A549 (cell line): ENCODE measurements at regions not wholly inside any gene's neighbourhood (a gene's known extent, or its start where the extent isn't known, plus 50 kb on each side); places are given as distances from the start of the nearest gene placed in this dataset.

Source experiments
- ATAC-seq, 2 experiments: fragments of 200-7000 bp in 1 of 2; fragments of >200 bp in 1 of 2; cut with Nextera tagmentation in 1 of 2; cut with Tn5 transposase in 1 of 2; 3 replicates each; pipeline versions ENCODE4 v1.8.0 to v1.9.1; 2018 to 2020; ENCODE audit warnings: mild to moderate bottlenecking in 1 of 2, moderate library complexity in 1 of 2
- CTCF ChIA-PET: fragments of 300-600 bp; sonication (Branson Sonifier 250); formaldehyde crosslinking; extraction: SDS; loops from one replicate; lab custom pipeline; 2021; ENCODE audit warnings: antibody characterized with exemption, inconsistent platforms; lab: Yijun Ruan, JAX
- POLR2A ChIA-PET: fragments of 350-600 bp; formaldehyde crosslinking; extraction: SDS; loops from one replicate; lab custom pipeline; 2021; ENCODE audit warnings: antibody characterized with exemption, inconsistent platforms; lab: Yijun Ruan, JAX
- DNase-seq, 2 experiments: peaks; one replicate each; pipeline versions ENCODE4 v3.0.0 to v3.0.0-alpha.2; 2011 to 2016; ENCODE audit warnings: low read depth in 1 of 2, low spot score in 1 of 2
- FAIRE-seq: peaks from 2 replicates; lab custom pipeline; 2011; peaks lifted over from hg19 to GRCh38; lab: Jason Lieb, UNC
- H3K27ac ChIP-seq, 2 experiments: fragments of >200 bp; sonication (Bioruptor Twin); formaldehyde crosslinking; 3 replicates each; pipeline ENCODE4 v1.5.1; 2016 to 2017
- H3K4me1 ChIP-seq: fragments of >200 bp; sonication (Bioruptor Twin); formaldehyde crosslinking; 3 replicates; pipeline ENCODE4 v1.6.1; 2016
- H3K4me2 ChIP-seq: fragments of >200 bp; sonication (Bioruptor Twin); formaldehyde crosslinking; 3 replicates; pipeline ENCODE4 v1.6.1; 2016
- H3K4me3 ChIP-seq: fragments of >200 bp; sonication (Bioruptor Twin); formaldehyde crosslinking; 3 replicates; pipeline ENCODE4 v1.5.1; 2016
- H3K9me3 ChIP-seq: fragments of >200 bp; sonication (Bioruptor Twin); formaldehyde crosslinking; 3 replicates; pipeline ENCODE4 v1.6.1; 2016
- BHLHE40 ChIP-seq: IDR thresholded peaks from 2 replicates; pipeline ENCODE4 v1.6.1; 2012; ENCODE audit warnings: low read depth, low read length, inconsistent platforms
- EHF ChIP-seq: fragments of 250-450 bp; sonication (Bioruptor Pico); IDR thresholded peaks from 2 replicates; pipeline ENCODE4 v1.5.0; 2020; ENCODE audit warnings: mild to moderate bottlenecking
- ESRRA ChIP-seq: fragments of 150-350 bp; IDR thresholded peaks from 2 replicates; pipeline ENCODE4 v1.6.1; 2014; ENCODE audit warnings: mild to moderate bottlenecking, low read length, borderline replicate concordance
- FOSB ChIP-seq: fragments of 250-450 bp; sonication (Bioruptor Pico); IDR thresholded peaks from 2 replicates; pipeline ENCODE4 v1.5.0; 2020; ENCODE audit warnings: mild to moderate bottlenecking, moderate library complexity
- HDAC2 ChIP-seq: fragments of 200-600 bp; sonication (generic); IDR thresholded peaks from 2 replicates; pipeline ENCODE4 v1.6.1; 2016
- KDM5A ChIP-seq: fragments of 200-600 bp; sonication (generic); IDR thresholded peaks from 2 replicates; pipeline ENCODE4 v1.6.1; 2016; ENCODE audit warnings: antibody characterized with exemption, mild to moderate bottlenecking
- MAZ ChIP-seq: fragments of 150-350 bp; IDR thresholded peaks from 2 replicates; pipeline ENCODE4 v1.6.1; 2014; ENCODE audit warnings: antibody characterized with exemption, low read depth, low read length, borderline replicate concordance
- PHF8 ChIP-seq: fragments of 200-600 bp; sonication (generic); IDR thresholded peaks from 2 replicates; pipeline ENCODE4 v1.6.1; 2016; ENCODE audit warnings: low read depth, mild to moderate bottlenecking, antibody characterized with exemption, moderate library complexity, borderline replicate concordance
- RFX5 ChIP-seq: fragments of 450-650 bp; IDR thresholded peaks from 2 replicates; pipeline ENCODE4 v1.7.1; 2014; ENCODE audit warnings: antibody characterized with exemption, mild to moderate bottlenecking, moderate library complexity
- RNF2 ChIP-seq: fragments of 200-600 bp; sonication (generic); IDR thresholded peaks from 2 replicates; pipeline ENCODE4 v1.6.1; 2016; ENCODE audit warnings: low read depth, mild to moderate bottlenecking, antibody characterized with exemption, moderate library complexity, borderline replicate concordance
- ZC3H11A ChIP-seq: fragments of 450-650 bp; IDR thresholded peaks from 2 replicates; pipeline ENCODE4 v1.6.1; 2014; ENCODE audit warnings: antibody characterized with exemption, mild to moderate bottlenecking
- ZFP36 ChIP-seq: fragments of 450-650 bp; IDR thresholded peaks from 2 replicates; pipeline ENCODE4 v1.6.1; 2014; ENCODE audit warnings: borderline replicate concordance; ENCODE audit not compliant: partially characterized antibody
- ZNF302 ChIP-seq: fragments of 250-450 bp; sonication (Bioruptor Pico); IDR thresholded peaks from 2 replicates; pipeline ENCODE4 v1.9.0; 2021; ENCODE audit warnings: inconsistent platforms, mild to moderate bottlenecking, moderate library complexity
- ZSCAN20 ChIP-seq: fragments of 250-450 bp; sonication (Bioruptor Pico); IDR thresholded peaks from 2 replicates; pipeline ENCODE4 v1.8.0; 2022; ENCODE audit warnings: mild to moderate bottlenecking, moderate library complexity
- WGBS: methylation state at CpG from one replicate; pipeline ENCODE4 v1.1.6; 2017; ENCODE audit errors: missing lambda C conversion rate; 5-methylcytosine and 5-hydroxymethylcytosine counted together
- TF ChIP-seq, protein P1 (sequence below): fragments of >200 bp; sonication (Bioruptor Twin); formaldehyde crosslinking; IDR thresholded peaks from 2 replicates; pipeline ENCODE4 v1.6.1; 2016
- TF ChIP-seq, protein P2 (sequence below): fragments of 450-650 bp; IDR thresholded peaks from 2 replicates; pipeline ENCODE4 v1.6.1; 2014; ENCODE audit warnings: antibody characterized with exemption
- TF ChIP-seq, protein P3 (sequence below): fragments of >200 bp; sonication (Bioruptor Twin); formaldehyde crosslinking; IDR thresholded peaks from 3 replicates; pipeline ENCODE4 v1.6.1; 2016
- TF ChIP-seq, protein P4 (sequence below): fragments of 150-350 bp; IDR thresholded peaks from 2 replicates; pipeline ENCODE4 v1.6.1; 2014; ENCODE audit warnings: low read depth, mild to moderate bottlenecking, low read length
- TF ChIP-seq, protein P5 (sequence below): IDR thresholded peaks from 2 replicates; pipeline ENCODE4 v1.6.1; 2012
- TF ChIP-seq, protein P6 (sequence below): IDR thresholded peaks from 2 replicates; pipeline ENCODE4 v1.6.1; 2012; ENCODE audit warnings: low read depth, borderline replicate concordance

DNA sequence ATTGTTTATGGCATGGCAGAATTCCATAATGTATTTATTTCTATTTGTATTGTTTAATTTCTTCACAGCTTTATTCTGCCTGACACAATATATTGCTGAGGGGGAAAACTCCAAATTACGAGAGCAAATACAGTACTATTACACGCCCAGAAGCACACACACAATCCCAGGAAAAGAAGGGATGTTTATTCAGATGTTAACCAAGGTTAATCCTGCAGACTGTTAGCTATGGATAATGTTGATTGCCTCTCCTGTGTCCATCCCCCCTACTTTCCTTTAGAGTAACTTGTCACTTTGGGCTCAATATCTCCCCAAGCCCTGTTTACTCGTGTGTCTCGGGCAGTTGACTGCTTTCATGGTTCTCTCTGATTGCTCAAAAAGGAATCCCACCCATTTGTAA, 84.2 kb upstream of the ERCC6L2 start:
- WGBS: 37% methylated on average over 4 of the region's 4 CpGs

DNA sequence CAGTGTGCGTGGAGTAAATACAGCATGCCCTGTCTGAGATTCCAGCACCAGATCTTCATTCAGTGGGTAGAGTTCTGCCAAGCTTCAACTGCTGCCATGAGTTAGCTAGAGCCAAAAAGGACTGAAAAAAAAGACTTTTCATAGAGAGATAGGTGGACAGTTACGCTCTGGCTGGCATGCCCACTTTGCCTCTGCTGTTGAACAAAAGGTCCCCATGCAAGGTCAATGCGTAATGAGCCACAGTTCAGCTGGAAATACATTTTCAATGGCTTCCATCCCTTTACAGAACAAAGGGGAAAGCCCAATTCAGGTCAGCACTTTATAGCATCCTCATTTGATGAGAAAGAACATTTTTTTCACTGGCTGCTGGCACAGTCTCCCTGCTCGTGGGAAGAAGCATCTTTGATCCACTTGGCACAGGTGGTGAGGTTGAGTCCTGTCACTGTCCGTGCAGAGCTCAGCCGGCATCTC, 86.9 kb upstream of the ERCC6L2 start:
- TF ChIP-seq ZC3H11A: no peak
- TF ChIP-seq RFX5: no peak
- no peak for TF ChIP-seq ZFP36
- TF ChIP-seq, protein P1, sequence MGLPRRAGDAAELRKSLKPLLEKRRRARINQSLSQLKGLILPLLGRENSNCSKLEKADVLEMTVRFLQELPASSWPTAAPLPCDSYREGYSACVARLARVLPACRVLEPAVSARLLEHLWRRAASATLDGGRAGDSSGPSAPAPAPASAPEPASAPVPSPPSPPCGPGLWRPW: no peak
- TF ChIP-seq ZNF302 (CRISPR knock-in tag): no peak
- no peak for TF ChIP-seq FOSB (CRISPR knock-in tag)
- no peak for TF ChIP-seq BHLHE40
- TF ChIP-seq, all 56 proteins: peak for 0
- POLR2A ChIA-PET: no interaction called here

More for the DNA sequence above, 84.2 kb upstream of the ERCC6L2 start:
- no peak overlapping the region for H3K4me3 ChIP-seq
- ATAC-seq: no peak
- H3K27ac ChIP-seq: no peak overlapping the region
- no peaks in the 10 kb centered on the region for H3K9me3 ChIP-seq
- peaks cover 11% of the 10 kb centered on the region for H3K4me1 ChIP-seq
- FAIRE-seq: no peak
- TF ChIP-seq MAZ: no peak
- no peak for TF ChIP-seq ZSCAN20 (CRISPR knock-in tag)
- TF ChIP-seq KDM5A: no peak
- TF ChIP-seq RNF2: no peak
- TF ChIP-seq, protein P2, sequence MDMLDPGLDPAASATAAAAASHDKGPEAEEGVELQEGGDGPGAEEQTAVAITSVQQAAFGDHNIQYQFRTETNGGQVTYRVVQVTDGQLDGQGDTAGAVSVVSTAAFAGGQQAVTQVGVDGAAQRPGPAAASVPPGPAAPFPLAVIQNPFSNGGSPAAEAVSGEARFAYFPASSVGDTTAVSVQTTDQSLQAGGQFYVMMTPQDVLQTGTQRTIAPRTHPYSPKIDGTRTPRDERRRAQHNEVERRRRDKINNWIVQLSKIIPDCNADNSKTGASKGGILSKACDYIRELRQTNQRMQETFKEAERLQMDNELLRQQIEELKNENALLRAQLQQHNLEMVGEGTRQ: no peak
- TF ChIP-seq ZFP36: no peak
- no peak for TF ChIP-seq EHF (CRISPR knock-in tag)
- no peak for TF ChIP-seq PHF8
- TF ChIP-seq, protein P3, sequence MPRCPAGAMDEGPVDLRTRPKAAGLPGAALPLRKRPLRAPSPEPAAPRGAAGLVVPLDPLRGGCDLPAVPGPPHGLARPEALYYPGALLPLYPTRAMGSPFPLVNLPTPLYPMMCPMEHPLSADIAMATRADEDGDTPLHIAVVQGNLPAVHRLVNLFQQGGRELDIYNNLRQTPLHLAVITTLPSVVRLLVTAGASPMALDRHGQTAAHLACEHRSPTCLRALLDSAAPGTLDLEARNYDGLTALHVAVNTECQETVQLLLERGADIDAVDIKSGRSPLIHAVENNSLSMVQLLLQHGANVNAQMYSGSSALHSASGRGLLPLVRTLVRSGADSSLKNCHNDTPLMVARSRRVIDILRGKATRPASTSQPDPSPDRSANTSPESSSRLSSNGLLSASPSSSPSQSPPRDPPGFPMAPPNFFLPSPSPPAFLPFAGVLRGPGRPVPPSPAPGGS: no peak
- TF ChIP-seq RFX5: no peak
- TF ChIP-seq, protein P4, sequence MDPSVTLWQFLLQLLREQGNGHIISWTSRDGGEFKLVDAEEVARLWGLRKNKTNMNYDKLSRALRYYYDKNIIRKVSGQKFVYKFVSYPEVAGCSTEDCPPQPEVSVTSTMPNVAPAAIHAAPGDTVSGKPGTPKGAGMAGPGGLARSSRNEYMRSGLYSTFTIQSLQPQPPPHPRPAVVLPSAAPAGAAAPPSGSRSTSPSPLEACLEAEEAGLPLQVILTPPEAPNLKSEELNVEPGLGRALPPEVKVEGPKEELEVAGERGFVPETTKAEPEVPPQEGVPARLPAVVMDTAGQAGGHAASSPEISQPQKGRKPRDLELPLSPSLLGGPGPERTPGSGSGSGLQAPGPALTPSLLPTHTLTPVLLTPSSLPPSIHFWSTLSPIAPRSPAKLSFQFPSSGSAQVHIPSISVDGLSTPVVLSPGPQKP: no peak
- TF ChIP-seq FOSB (CRISPR knock-in tag): no peak
- TF ChIP-seq ESRRA: no peak
- TF ChIP-seq HDAC2: no peak
- TF ChIP-seq, protein P5, sequence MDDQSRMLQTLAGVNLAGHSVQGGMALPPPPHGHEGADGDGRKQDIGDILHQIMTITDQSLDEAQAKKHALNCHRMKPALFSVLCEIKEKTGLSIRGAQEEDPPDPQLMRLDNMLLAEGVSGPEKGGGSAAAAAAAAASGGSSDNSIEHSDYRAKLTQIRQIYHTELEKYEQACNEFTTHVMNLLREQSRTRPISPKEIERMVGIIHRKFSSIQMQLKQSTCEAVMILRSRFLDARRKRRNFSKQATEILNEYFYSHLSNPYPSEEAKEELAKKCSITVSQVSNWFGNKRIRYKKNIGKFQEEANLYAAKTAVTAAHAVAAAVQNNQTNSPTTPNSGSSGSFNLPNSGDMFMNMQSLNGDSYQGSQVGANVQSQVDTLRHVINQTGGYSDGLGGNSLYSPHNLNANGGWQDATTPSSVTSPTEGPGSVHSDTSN: no peak
- TF ChIP-seq, protein P6, sequence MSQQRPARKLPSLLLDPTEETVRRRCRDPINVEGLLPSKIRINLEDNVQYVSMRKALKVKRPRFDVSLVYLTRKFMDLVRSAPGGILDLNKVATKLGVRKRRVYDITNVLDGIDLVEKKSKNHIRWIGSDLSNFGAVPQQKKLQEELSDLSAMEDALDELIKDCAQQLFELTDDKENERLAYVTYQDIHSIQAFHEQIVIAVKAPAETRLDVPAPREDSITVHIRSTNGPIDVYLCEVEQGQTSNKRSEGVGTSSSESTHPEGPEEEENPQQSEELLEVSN: no peak
- CTCF ChIA-PET: interaction anchor here (0.5 kb wide), 1 partner anchor 429 kb away, joined by 3 read pairs; no protein-coding TSS in a partner anchor
- DNase-seq: no peak
- POLR2A ChIA-PET: no interaction called here
- H3K4me2 ChIP-seq: no peak overlapping the region

More for the DNA sequence above, 86.9 kb upstream of the ERCC6L2 start:
- no peak overlapping the region for H3K27ac ChIP-seq
- DNase-seq (no peak), FAIRE-seq (no peak), ATAC-seq (no peak)
- CTCF ChIA-PET: interaction anchor here (0.6 to 1.0 kb wide), 2 partner anchors 70 to 517 kb away, joined by 3 read pairs; no protein-coding TSS in a partner anchor
- H3K4me3 ChIP-seq: no peak overlapping the region
- WGBS: 69% methylated on average over 6 of the region's 6 CpGs
- peaks cover under 1% of the 10 kb centered on the region; the same call in 1 of the 3 replicates for H3K4me1 ChIP-seq
- H3K9me3 ChIP-seq: no peaks in the 10 kb centered on the region
- H3K4me2 ChIP-seq: no peak overlapping the region
